ENCODE measurements at regions not wholly inside any gene's neighbourhood (a gene's known extent, or its start where the extent isn't known, plus 50 kb on each side); places are given as distances from the start of the nearest gene placed in this dataset.

- Histone ChIP-seq H2AK5ac (ENCODE audit: low read length) (no peak overlapping the region), H3K14ac (ENCODE audit: low read length) (no peak overlapping the region), H4K91ac (ENCODE audit: low read depth, low read length) (no peak overlapping the region), H3K23ac (ENCODE audit: low read length) (no peak overlapping the region), H2BK5ac (ENCODE audit: low read depth, low read length, poor library complexity) (no peak overlapping the region), H3K27me3 (ENCODE audit: insufficient read depth, low read length) (no peaks in the 10 kb centered on the region), H3K18ac (ENCODE audit: low read length) (no peak overlapping the region), H2BK12ac (ENCODE audit: low read length) (no peak overlapping the region), H3K4me1 (ENCODE audit: control insufficient read depth in 1 of 2, insufficient read depth in 2 of 2, low read length in 2 of 2) (no peaks in the 10 kb centered on the region), H3K79me2 (ENCODE audit: control insufficient read depth, insufficient read depth, low read length, poor library complexity) (no peaks in the 10 kb centered on the region), H3K9me3 (ENCODE audit: insufficient read depth, low read depth, low read length) (no peaks in the 10 kb centered on the region), H4K8ac (ENCODE audit: low read depth, low read length) (no peak overlapping the region), H3K36me3 (ENCODE audit: control insufficient read depth in 1 of 2, insufficient read depth in 2 of 2, low read length in 2 of 2) (no peaks in the 10 kb centered on the region), H2AFZ (ENCODE audit: insufficient read depth, low read length, poor library complexity) (no peak overlapping the region), H3K9ac (ENCODE audit: low read length) (no peak overlapping the region), H3K79me1 (ENCODE audit: low read length) (no peaks in the 10 kb centered on the region), H3K27ac (ENCODE audit: low read depth, low read length) (no peak overlapping the region), H4K12ac (ENCODE audit: low read depth, low read length) (no peak overlapping the region), H2BK120ac (ENCODE audit: insufficient read depth, low read length, poor library complexity) (no peak overlapping the region), H3K4me2 (ENCODE audit: low read length) (no peak overlapping the region), H3K4me3 (ENCODE audit: low read depth, low read length) (no peak overlapping the region), H3K4ac (ENCODE audit: low read depth, low read length) (no peak overlapping the region)
- no peak for DNase-seq
- no CpG with 5 or more reads among the region's 4 CpGs for WGBS (ENCODE audit: extremely low coverage, insufficient coverage, insufficient read length)
Measured at GRCh38 chr14:82731526-82731925, 1197.9 kb upstream of the SEL1L start.

DNA sequence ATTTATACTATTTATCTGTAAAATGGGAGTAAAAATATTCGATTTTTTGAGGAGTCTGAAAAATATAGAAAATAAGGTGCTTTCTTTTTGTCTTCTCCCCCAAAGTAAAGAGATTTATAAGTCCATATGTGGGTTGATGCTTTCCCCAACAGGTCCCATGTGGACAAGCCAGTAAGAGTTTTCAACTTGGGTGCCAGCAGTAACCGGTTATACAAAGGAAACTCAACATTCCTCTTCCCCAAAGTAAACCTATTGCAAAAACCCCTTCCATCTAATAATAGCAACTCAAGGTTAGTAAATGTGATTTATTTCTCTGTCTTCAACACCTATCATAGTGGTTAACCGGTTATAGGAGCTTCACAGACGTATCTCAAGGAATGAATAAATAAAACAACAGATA lies 1206.9 kb upstream of the SEL1L start:
- Histone ChIP-seq H4K91ac (ENCODE audit: low read depth, low read length) (no peak overlapping the region), H3K14ac (ENCODE audit: low read length) (no peak overlapping the region), H3K36me3 (ENCODE audit: control insufficient read depth in 1 of 2, insufficient read depth in 2 of 2, low read length in 2 of 2) (no peaks in the 10 kb centered on the region), H3K4ac (ENCODE audit: low read depth, low read length) (no peak overlapping the region), H3K9me3 (ENCODE audit: insufficient read depth, low read depth, low read length) (no peaks in the 10 kb centered on the region), H3K27me3 (ENCODE audit: insufficient read depth, low read length) (no peaks in the 10 kb centered on the region), H2BK120ac (ENCODE audit: insufficient read depth, low read length, poor library complexity) (no peak overlapping the region), H3K4me1 (ENCODE audit: control insufficient read depth in 1 of 2, insufficient read depth in 2 of 2, low read length in 2 of 2) (no peaks in the 10 kb centered on the region), H2BK5ac (ENCODE audit: low read depth, low read length, poor library complexity) (no peak overlapping the region), H3K4me3 (ENCODE audit: low read depth, low read length) (no peak overlapping the region), H3K79me1 (ENCODE audit: low read length) (no peaks in the 10 kb centered on the region), H2AFZ (ENCODE audit: insufficient read depth, low read length, poor library complexity) (no peak overlapping the region), H3K4me2 (ENCODE audit: low read length) (no peak overlapping the region), H3K9ac (ENCODE audit: low read length) (no peak overlapping the region), H2AK5ac (ENCODE audit: low read length) (no peak overlapping the region), H4K12ac (ENCODE audit: low read depth, low read length) (no peak overlapping the region), H4K8ac (ENCODE audit: low read depth, low read length) (no peak overlapping the region), H3K23ac (ENCODE audit: low read length) (no peak overlapping the region), H3K27ac (ENCODE audit: low read depth, low read length) (no peak overlapping the region), H3K18ac (ENCODE audit: low read length) (no peak overlapping the region), H2BK12ac (ENCODE audit: low read length) (no peak overlapping the region), H3K79me2 (ENCODE audit: control insufficient read depth, insufficient read depth, low read length, poor library complexity) (no peaks in the 10 kb centered on the region)
- no CpG with 5 or more reads among the region's 4 CpGs for WGBS (ENCODE audit: extremely low coverage, insufficient coverage, insufficient read length)
- DNase-seq: no peak

DNA sequence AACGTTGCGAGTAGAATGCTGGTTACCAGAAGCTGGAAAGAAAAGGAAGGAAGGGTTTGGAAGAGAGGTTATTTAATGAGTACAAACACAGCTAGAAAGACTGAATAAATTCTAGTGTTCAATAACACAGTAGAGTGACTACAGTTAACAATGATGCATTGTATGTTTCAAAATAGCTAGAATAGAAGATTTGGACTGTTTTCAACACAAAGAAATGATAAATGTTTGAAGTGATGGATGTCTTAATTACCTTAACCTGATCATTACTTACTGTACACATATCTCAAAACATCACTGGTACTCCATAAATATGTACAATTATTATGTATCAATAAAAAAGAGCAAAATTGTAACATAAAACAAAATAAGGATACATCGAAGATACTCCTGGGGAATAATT lies 1221.8 kb upstream of the SEL1L start:
- no CpG with 5 or more reads among the region's 3 CpGs for WGBS (ENCODE audit: extremely low coverage, insufficient coverage, insufficient read length)
- H2BK12ac ChIP-seq (ENCODE audit: low read length): no peak overlapping the region
- no peak overlapping the region for H4K12ac ChIP-seq (ENCODE audit: low read depth, low read length)
- no peak for DNase-seq
- H3K27ac ChIP-seq (ENCODE audit: low read depth, low read length): no peak overlapping the region
- H3K79me2 ChIP-seq (ENCODE audit: control insufficient read depth, insufficient read depth, low read length, poor library complexity): no peaks in the 10 kb centered on the region
- H3K27me3 ChIP-seq (ENCODE audit: insufficient read depth, low read length): no peaks in the 10 kb centered on the region
- H3K4me1 ChIP-seq (ENCODE audit: control insufficient read depth in 1 of 2, insufficient read depth in 2 of 2, low read length in 2 of 2): no peaks in the 10 kb centered on the region
- H3K4ac ChIP-seq (ENCODE audit: low read depth, low read length): no peak overlapping the region
- H2AFZ ChIP-seq (ENCODE audit: insufficient read depth, low read length, poor library complexity): no peak overlapping the region
- H2BK5ac ChIP-seq (ENCODE audit: low read depth, low read length, poor library complexity): no peak overlapping the region
- H3K4me3 ChIP-seq (ENCODE audit: low read depth, low read length): no peak overlapping the region
- no peak overlapping the region for H3K23ac ChIP-seq (ENCODE audit: low read length)
- no peak overlapping the region for H2BK120ac ChIP-seq (ENCODE audit: insufficient read depth, low read length, poor library complexity)
- no peak overlapping the region for H2AK5ac ChIP-seq (ENCODE audit: low read length)
- H4K8ac ChIP-seq (ENCODE audit: low read depth, low read length): no peak overlapping the region
- no peak overlapping the region for H3K14ac ChIP-seq (ENCODE audit: low read length)
- no peaks in the 10 kb centered on the region for H3K79me1 ChIP-seq (ENCODE audit: low read length)
- no peak overlapping the region for H3K4me2 ChIP-seq (ENCODE audit: low read length)
- no peak overlapping the region for H3K18ac ChIP-seq (ENCODE audit: low read length)
- no peak overlapping the region for H3K9ac ChIP-seq (ENCODE audit: low read length)
- no peaks in the 10 kb centered on the region for H3K36me3 ChIP-seq (ENCODE audit: control insufficient read depth in 1 of 2, insufficient read depth in 2 of 2, low read length in 2 of 2)
- no peaks in the 10 kb centered on the region for H3K9me3 ChIP-seq (ENCODE audit: insufficient read depth, low read depth, low read length)
- H4K91ac ChIP-seq (ENCODE audit: low read depth, low read length): no peak overlapping the region

DNA sequence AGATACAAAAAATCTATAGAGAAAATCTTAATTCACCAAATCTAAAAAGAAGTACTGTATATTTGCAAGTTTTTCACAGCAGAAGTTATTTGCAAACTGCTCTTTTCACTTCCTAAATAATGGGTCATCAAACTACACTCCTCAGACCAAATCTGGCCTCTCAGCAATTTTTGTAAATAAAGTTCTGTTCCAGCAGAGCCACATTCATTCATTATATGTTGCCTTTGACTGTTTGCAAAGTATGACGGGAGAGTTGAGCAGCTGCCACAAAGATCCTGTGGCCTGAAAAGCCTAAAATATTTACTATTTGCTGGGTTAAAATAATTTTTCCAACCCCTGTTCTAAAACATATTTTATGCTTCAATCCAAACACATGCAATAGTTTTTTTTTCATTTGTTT lies 1222.3 kb upstream of the SEL1L start:
- Histone ChIP-seq H3K4ac (ENCODE audit: low read depth, low read length) (no peak overlapping the region), H3K27ac (ENCODE audit: low read depth, low read length) (no peak overlapping the region), H3K4me3 (ENCODE audit: low read depth, low read length) (no peak overlapping the region), H2AK5ac (ENCODE audit: low read length) (no peak overlapping the region), H2AFZ (ENCODE audit: insufficient read depth, low read length, poor library complexity) (no peak overlapping the region), H2BK120ac (ENCODE audit: insufficient read depth, low read length, poor library complexity) (no peak overlapping the region), H3K23ac (ENCODE audit: low read length) (no peak overlapping the region), H3K9me3 (ENCODE audit: insufficient read depth, low read depth, low read length) (no peaks in the 10 kb centered on the region), H3K14ac (ENCODE audit: low read length) (no peak overlapping the region), H2BK12ac (ENCODE audit: low read length) (no peak overlapping the region), H3K4me1 (ENCODE audit: control insufficient read depth in 1 of 2, insufficient read depth in 2 of 2, low read length in 2 of 2) (no peaks in the 10 kb centered on the region), H3K27me3 (ENCODE audit: insufficient read depth, low read length) (no peaks in the 10 kb centered on the region), H3K18ac (ENCODE audit: low read length) (no peak overlapping the region), H2BK5ac (ENCODE audit: low read depth, low read length, poor library complexity) (no peak overlapping the region), H3K79me1 (ENCODE audit: low read length) (no peaks in the 10 kb centered on the region), H4K91ac (ENCODE audit: low read depth, low read length) (no peak overlapping the region), H3K36me3 (ENCODE audit: control insufficient read depth in 1 of 2, insufficient read depth in 2 of 2, low read length in 2 of 2) (no peaks in the 10 kb centered on the region), H3K4me2 (ENCODE audit: low read length) (no peak overlapping the region), H4K12ac (ENCODE audit: low read depth, low read length) (no peak overlapping the region), H4K8ac (ENCODE audit: low read depth, low read length) (no peak overlapping the region), H3K9ac (ENCODE audit: low read length) (no peak overlapping the region), H3K79me2 (ENCODE audit: control insufficient read depth, insufficient read depth, low read length, poor library complexity) (no peaks in the 10 kb centered on the region)
- DNase-seq: no peak
- no CpG with 5 or more reads among the region's 1 CpG for WGBS (ENCODE audit: extremely low coverage, insufficient coverage, insufficient read length)
